ENCODE measurements at regions not wholly inside any gene's neighbourhood (a gene's known extent, or its start where the extent isn't known, plus 50 kb on each side); places are given as distances from the start of the nearest gene placed in this dataset.

DNA sequence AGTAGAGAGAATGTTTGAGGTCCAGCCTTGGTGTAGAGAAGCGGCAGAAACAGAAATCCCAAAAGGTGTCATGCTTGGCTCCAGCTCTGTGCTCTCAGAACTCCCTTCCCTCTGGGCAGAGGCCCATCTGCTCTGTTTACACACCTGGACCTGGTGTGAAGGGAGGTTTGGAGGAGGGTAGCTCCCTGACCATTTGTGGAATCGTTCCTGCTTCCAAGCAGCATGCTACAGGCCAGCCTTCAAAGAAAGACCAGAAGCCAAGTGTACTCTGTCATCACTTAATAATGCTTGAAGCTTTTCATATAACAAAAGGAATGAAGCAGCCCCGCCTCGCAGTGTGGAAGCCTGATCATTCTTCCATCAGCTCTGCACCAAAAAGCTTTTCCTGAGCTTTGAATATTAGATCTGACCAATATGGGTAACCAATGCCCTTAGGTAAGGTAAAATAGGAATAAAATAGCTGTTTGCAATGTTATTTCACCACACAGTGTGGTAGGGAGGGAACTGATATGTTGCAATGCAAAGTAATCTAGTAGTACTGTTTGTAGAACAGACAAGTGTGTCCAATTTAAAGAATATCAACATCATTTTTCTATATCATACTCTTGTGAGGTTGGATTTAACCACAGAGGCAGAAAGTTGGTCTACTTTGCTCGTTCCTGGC, 63.3 kb downstream of the ZIC5 start:
- H3K4me3 ChIP-seq, result no peak overlapping the region
- intact Hi-C loops (cut with DNase I), result no loop called here

DNA sequence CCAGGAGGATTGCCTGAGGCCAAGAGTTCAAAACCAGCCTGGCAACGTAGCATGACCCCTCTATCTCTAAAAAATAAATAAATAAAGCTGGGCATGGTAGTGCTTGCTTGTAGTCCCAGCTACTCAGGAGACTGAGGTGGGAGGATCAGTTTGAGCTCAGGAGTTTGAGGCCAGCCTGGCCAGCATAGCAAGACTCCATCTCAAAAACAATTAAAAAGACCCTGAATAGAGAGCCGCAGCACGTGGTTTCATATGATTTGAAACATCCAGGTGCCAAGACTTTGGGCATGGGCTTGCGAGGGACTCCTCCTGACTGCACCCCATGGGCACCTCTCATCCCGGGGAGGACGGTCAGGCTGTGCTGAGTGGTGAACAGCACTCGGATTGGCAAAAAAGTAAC, 63.9 kb downstream of the ZIC5 start:
- TF ChIP-seq, protein P1, sequence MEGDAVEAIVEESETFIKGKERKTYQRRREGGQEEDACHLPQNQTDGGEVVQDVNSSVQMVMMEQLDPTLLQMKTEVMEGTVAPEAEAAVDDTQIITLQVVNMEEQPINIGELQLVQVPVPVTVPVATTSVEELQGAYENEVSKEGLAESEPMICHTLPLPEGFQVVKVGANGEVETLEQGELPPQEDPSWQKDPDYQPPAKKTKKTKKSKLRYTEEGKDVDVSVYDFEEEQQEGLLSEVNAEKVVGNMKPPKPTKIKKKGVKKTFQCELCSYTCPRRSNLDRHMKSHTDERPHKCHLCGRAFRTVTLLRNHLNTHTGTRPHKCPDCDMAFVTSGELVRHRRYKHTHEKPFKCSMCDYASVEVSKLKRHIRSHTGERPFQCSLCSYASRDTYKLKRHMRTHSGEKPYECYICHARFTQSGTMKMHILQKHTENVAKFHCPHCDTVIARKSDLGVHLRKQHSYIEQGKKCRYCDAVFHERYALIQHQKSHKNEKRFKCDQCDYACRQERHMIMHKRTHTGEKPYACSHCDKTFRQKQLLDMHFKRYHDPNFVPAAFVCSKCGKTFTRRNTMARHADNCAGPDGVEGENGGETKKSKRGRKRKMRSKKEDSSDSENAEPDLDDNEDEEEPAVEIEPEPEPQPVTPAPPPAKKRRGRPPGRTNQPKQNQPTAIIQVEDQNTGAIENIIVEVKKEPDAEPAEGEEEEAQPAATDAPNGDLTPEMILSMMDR (IDR thresholded peaks at IDR 0.05), result no peak
- no peak for DNase-seq
- no peak overlapping the region for H3K4me3 ChIP-seq
- intact Hi-C loops (cut with DNase I), result no loop called here
- H3K36me3 ChIP-seq, result no peaks in the 10 kb centered on the region
- H3K27ac ChIP-seq, result no peak overlapping the region
- ATAC-seq, result no peak
- H3K27me3 ChIP-seq, result peaks cover 0 to 55% of the 10 kb centered on the region in 2 donors
- H3K9me3 ChIP-seq, result no peaks in the 10 kb centered on the region
- H3K4me1 ChIP-seq, result no peaks in the 10 kb centered on the region

More for the DNA sequence above, 63.3 kb downstream of the ZIC5 start:
- ATAC-seq (peak; percentile 84), DNase-seq (peak in 2 of 4 donors; percentile 43 to 44)
- Histone ChIP-seq H3K27me3 (peaks cover 0 to 60% of the 10 kb centered on the region in 2 donors), H3K36me3 (no peaks in the 10 kb centered on the region), H3K4me1 (no peaks in the 10 kb centered on the region), H3K27ac (no peak overlapping the region), H3K9me3 (no peaks in the 10 kb centered on the region)
- TF ChIP-seq, protein P1 (IDR thresholded peaks at IDR 0.05), result no peak

DNA sequence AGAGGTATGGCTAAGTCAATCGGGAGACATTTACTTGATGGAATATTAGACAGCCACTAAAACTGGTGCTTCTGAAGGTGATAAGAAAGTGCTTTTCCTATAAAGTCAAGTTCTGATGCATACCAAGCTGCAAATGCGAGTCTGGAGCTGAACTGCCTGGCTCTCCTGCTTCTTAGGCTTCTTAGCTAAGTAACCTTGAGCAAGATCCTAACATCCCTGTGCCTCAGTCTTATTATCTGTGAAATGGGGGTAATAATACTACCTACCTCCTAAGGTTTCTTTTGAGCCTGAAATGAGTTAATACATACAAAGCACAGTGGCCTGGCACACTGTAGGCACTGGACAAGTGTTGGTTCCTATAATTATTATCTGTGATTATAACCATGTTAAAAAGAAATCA, 64.5 kb downstream of the ZIC5 start:
- no peak for ATAC-seq
- intact Hi-C loops (cut with DNase I), result no loop called here
- no peak for DNase-seq
- H3K4me1 ChIP-seq, result no peaks in the 10 kb centered on the region
- no peak overlapping the region for H3K4me3 ChIP-seq
- TF ChIP-seq, protein P1 (IDR thresholded peaks at IDR 0.05), result no peak
- H3K9me3 ChIP-seq, result no peaks in the 10 kb centered on the region
- H3K27me3 ChIP-seq, result peaks cover 0 to 50% of the 10 kb centered on the region in 2 donors
- no peaks in the 10 kb centered on the region for H3K36me3 ChIP-seq
- no peak overlapping the region for H3K27ac ChIP-seq

DNA sequence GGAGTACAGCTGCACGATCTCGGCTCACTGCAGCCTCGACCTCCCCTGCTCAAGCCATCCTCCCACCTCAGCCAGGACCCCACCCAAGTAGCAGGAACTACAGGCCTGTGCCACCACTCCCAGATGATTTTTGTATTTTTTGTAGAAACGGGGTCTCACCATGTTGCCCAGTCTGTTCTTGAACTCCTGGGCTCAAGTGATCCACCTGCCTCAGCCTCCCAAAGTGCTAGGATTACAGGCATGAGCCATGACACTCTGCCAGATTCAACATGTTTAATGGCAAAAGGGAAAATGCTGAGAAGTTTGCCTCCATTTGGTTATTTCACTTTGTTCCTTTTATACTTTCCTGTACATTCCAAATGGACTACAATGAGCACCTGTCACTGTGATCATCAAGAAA, 65.8 kb downstream of the ZIC5 start:
- H3K27ac ChIP-seq, result no peak overlapping the region
- TF ChIP-seq, protein P1 (IDR thresholded peaks at IDR 0.05), result no peak
- no peak overlapping the region for H3K4me3 ChIP-seq
- H3K36me3 ChIP-seq, result no peaks in the 10 kb centered on the region
- H3K27me3 ChIP-seq, result peaks cover 0 to 43% of the 10 kb centered on the region in 2 donors
- intact Hi-C loops (cut with DNase I), result no loop called here
- no peaks in the 10 kb centered on the region for H3K4me1 ChIP-seq
- no peak for ATAC-seq
- no peaks in the 10 kb centered on the region for H3K9me3 ChIP-seq
- no peak for DNase-seq

DNA sequence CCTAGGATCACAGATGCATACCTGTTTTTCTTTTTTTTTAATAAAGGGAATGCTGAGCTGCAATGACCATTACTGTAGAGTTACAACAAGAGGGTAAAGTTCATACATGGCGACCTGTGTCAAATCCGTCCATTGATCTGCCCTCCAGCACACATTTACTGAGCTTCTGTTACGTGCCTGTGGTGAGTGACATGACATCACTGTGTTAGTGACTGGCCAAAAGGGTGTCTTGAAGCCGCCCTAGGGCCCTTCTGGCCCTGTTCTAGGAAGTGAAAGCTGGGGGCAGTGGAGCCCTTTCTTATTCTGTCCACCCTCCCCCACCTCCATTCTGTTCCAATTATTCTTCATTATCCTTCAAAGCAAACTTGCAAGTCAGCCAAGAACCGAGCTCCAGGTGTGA, 66.3 kb downstream of the ZIC5 start:
- TF ChIP-seq, protein P1 (IDR thresholded peaks at IDR 0.05), result no peak
- Histone ChIP-seq H3K4me1 (no peaks in the 10 kb centered on the region), H3K27me3 (peaks cover 0 to 46% of the 10 kb centered on the region in 2 donors), H3K36me3 (no peaks in the 10 kb centered on the region), H3K9me3 (no peaks in the 10 kb centered on the region), H3K4me3 (no peak overlapping the region), H3K27ac (no peak overlapping the region)
- intact Hi-C loops (cut with DNase I), result no loop called here
- no peak for DNase-seq
- no peak for ATAC-seq

Data from left lung (tissue), 4 donors.